Mammary epithelial cell (primary cell): ENCODE measurements at regions not wholly inside any gene's neighbourhood (a gene's known extent, or its start where the extent isn't known, plus 50 kb on each side); places are given as distances from the start of the nearest gene placed in this dataset.

Source experiments
- CTCF ChIP-seq, 2 donors: IDR thresholded peaks in 1 of 2; conservative IDR thresholded peaks in 1 of 2; 2 replicates each; pipeline ENCODE4 v1.5.1; 2011 to 2012; ENCODE audit warnings: inconsistent platforms in 2 of 2, low read length in 2 of 2, mild to moderate bottlenecking in 2 of 2, control low read depth in 1 of 2, low read depth in 1 of 2; ENCODE audit not compliant: insufficient read depth in 1 of 2; ENCODE audit errors: extremely low read depth in 1 of 2
- EZH2 ChIP-seq: IDR thresholded peaks from 2 replicates; pipeline ENCODE4 v1.6.1; 2012; ENCODE audit warnings: low read length, inconsistent platforms, borderline replicate concordance

- TF ChIP-seq CTCF (conservative IDR thresholded peaks at IDR 0.05 in 1 of 2, IDR thresholded peaks at IDR 0.05 in 1 of 2; ENCODE audit: extremely low read depth in 1 of 2, insufficient read depth in 1 of 2, low read depth in 1 of 2, low read length in 2 of 2) (no peak), EZH2 (no peak)
Observed at GRCh38 chr5:74482990-74483389, 157.5 kb downstream of the ENC1 start.
